HepG2 (cell line): ENCODE measurements at regions not wholly inside any gene's neighbourhood (a gene's known extent, or its start where the extent isn't known, plus 50 kb on each side); places are given as distances from the start of the nearest gene placed in this dataset.

Source experiments
- ATAC-seq: fragments of 200-7000 bp; cut with Tn5 transposase; 3 replicates; pipeline ENCODE4 v1.9.1; 2020; ENCODE audit warnings: mild to moderate bottlenecking, moderate library complexity
- BruUV-seq: library from RNA; stranded (reverse); fragments of 400-500 nt; replicated peaks from 2 replicates; lab custom pipeline; 2021; lab: Mats Ljungman, UMichigan
- CTCF ChIA-PET: fragments of 300-600 bp; formaldehyde crosslinking; extraction: SDS; loops from one replicate; lab custom pipeline; 2021; ENCODE audit warnings: low total read pairs, inconsistent platforms, low intra/inter-chr PET ratio; lab: Yijun Ruan, JAX
- POLR2A ChIA-PET: fragments of 350-600 bp; sonication (Branson Sonifier 250); formaldehyde crosslinking; loops from one replicate; lab custom pipeline; 2020; ENCODE audit warnings: antibody characterized with exemption, inconsistent platforms; lab: Yijun Ruan, JAX
- DNase-seq: peaks from one replicate; pipeline ENCODE4 v3.0.0-alpha.2; 2015; ENCODE audit warnings: low spot score
- FAIRE-seq: peaks from 3 replicates; lab custom pipeline; 2011; peaks lifted over from hg19 to GRCh38; lab: Jason Lieb, UNC
- H2AFZ ChIP-seq: one replicate; pipeline ENCODE4 v1.6.1; 2011; ENCODE audit warnings: low read length, inconsistent platforms
- H3K27ac ChIP-seq: fragments of 300-600 bp; 3 replicates; pipeline ENCODE4 v1.8.0; 2011; ENCODE audit warnings: mixed run types, mild to moderate bottlenecking, mixed read lengths, low read length, inconsistent platforms; ENCODE audit not compliant: insufficient read depth; ENCODE audit errors: extremely low read length
- H3K27me3 ChIP-seq, 2 experiments: fragments of 200-600 bp in 1 of 2; 2 replicates in 1 of 2; 3 replicates in 1 of 2; pipeline versions ENCODE4 v1.6.0 to v1.8.0; 2011; ENCODE audit warnings: low read length in 2 of 2, mild to moderate bottlenecking in 2 of 2, moderate library complexity in 2 of 2, inconsistent platforms in 1 of 2; ENCODE audit not compliant: insufficient read depth in 2 of 2, control insufficient read depth in 1 of 2
- H3K36me3 ChIP-seq, 2 experiments: fragments of 200-600 bp in 1 of 2; replicated peaks in 1 of 2; 2 replicates in 1 of 2; 3 replicates in 1 of 2; pipeline versions ENCODE4 v1.5.1 to v1.8.0; 2011; ENCODE audit warnings: low read length in 2 of 2, inconsistent platforms in 1 of 2; ENCODE audit not compliant: insufficient read depth in 2 of 2, control insufficient read depth in 1 of 2
- H3K4me1 ChIP-seq: 2 replicates; pipeline ENCODE4 v1.5.1; 2012; ENCODE audit warnings: low read length, inconsistent platforms; ENCODE audit not compliant: insufficient read depth
- H3K4me2 ChIP-seq: 2 replicates; pipeline ENCODE4 v1.6.0; 2011; ENCODE audit warnings: low read depth, low read length, inconsistent platforms
- H3K4me3 ChIP-seq, 3 experiments: fragments of 200-600 bp in 1 of 3; sonication (generic), shearing (Covaris generic) in 1 of 3; replicated peaks in 1 of 3; 2 replicates each; pipeline ENCODE4 v1.5.1; 2011 to 2016; ENCODE audit warnings: low read length in 3 of 3, inconsistent platforms in 2 of 3, low read depth in 2 of 3, mild to moderate bottlenecking in 2 of 3, control low read depth in 1 of 3, mixed read lengths in 1 of 3; ENCODE audit not compliant: insufficient read depth in 1 of 3
- H3K79me2 ChIP-seq: one replicate; pipeline ENCODE4 v1.6.1; 2011; ENCODE audit warnings: low read length, inconsistent platforms; ENCODE audit not compliant: insufficient read depth
- H3K9ac ChIP-seq: 2 replicates; pipeline ENCODE4 v1.6.0; 2011; ENCODE audit warnings: mild to moderate bottlenecking, low read depth, low read length, inconsistent platforms; ENCODE audit not compliant: insufficient read depth
- H3K9me3 ChIP-seq: 2 replicates; pipeline ENCODE4 v1.5.1; 2012; ENCODE audit warnings: mild to moderate bottlenecking, low read length
- H4K20me1 ChIP-seq: 2 replicates; pipeline ENCODE4 v1.6.0; 2011; ENCODE audit warnings: inconsistent platforms, mild to moderate bottlenecking, low read length, moderate library complexity; ENCODE audit not compliant: insufficient read depth
- FOXK1 ChIP-seq: sonication (generic); formaldehyde crosslinking; IDR thresholded peaks from 2 replicates; pipeline ENCODE4 v1.4.0; 2020; ENCODE audit warnings: low read depth, missing genetic modification reagents, borderline replicate concordance
- JDP2 ChIP-seq: sonication (generic); formaldehyde crosslinking; IDR thresholded peaks from 2 replicates; pipeline ENCODE4 v1.8.1; 2022; ENCODE audit warnings: missing genetic modification reagents, borderline replicate concordance
- KAT7 ChIP-seq: IDR thresholded peaks from 2 replicates; pipeline ENCODE4 v1.6.1; 2018; ENCODE audit warnings: borderline replicate concordance, missing compliant biosample characterization
- LRRFIP1 ChIP-seq: sonication (generic); formaldehyde crosslinking; conservative IDR thresholded peaks from 2 replicates; pipeline ENCODE4 v1.4.0; 2020; ENCODE audit warnings: missing genetic modification reagents
- MXD1 ChIP-seq: sonication (generic); formaldehyde crosslinking; IDR thresholded peaks from 2 replicates; pipeline ENCODE4 v1.4.0; 2020; ENCODE audit warnings: mild to moderate bottlenecking, missing genetic modification reagents
- MXI1 ChIP-seq: IDR thresholded peaks from 3 replicates; pipeline ENCODE4 v1.6.1; 2012; ENCODE audit warnings: low read depth, low read length, inconsistent platforms, borderline replicate concordance
- RFX3 ChIP-seq: IDR thresholded peaks from 2 replicates; pipeline ENCODE4 v1.6.1; 2016; ENCODE audit warnings: missing biosample characterization, missing genetic modification reagents
- SRSF4 ChIP-seq: fragments of 200-400 bp; formaldehyde crosslinking; IDR thresholded peaks from one replicate; pipeline ENCODE4 v1.6.1; 2018; ENCODE audit warnings: mild to moderate bottlenecking, low read depth, low read length, moderate library complexity; ENCODE audit not compliant: poor library complexity, severe bottlenecking
- ZNF326 ChIP-seq: sonication (generic); formaldehyde crosslinking; IDR thresholded peaks from 2 replicates; pipeline ENCODE4 v1.4.0; 2020; ENCODE audit warnings: missing genetic modification reagents, borderline replicate concordance
- ZNF432 ChIP-seq: sonication (generic); formaldehyde crosslinking; IDR thresholded peaks from 2 replicates; pipeline ENCODE4 v1.5.0; 2020; ENCODE audit warnings: missing genetic modification reagents, mild to moderate bottlenecking, borderline replicate concordance
- ZNF460 ChIP-seq: sonication (generic); formaldehyde crosslinking; IDR thresholded peaks from 2 replicates; pipeline ENCODE4 v1.5.1; 2020; ENCODE audit warnings: missing genetic modification reagents, mild to moderate bottlenecking, borderline replicate concordance
- ZNF775 ChIP-seq: sonication (generic); formaldehyde crosslinking; IDR thresholded peaks from 2 replicates; pipeline ENCODE4 v1.4.0; 2020; ENCODE audit warnings: missing genetic modification reagents, mild to moderate bottlenecking, moderate library complexity, borderline replicate concordance
- ZNF792 ChIP-seq: IDR thresholded peaks from 2 replicates; pipeline ENCODE4 v1.6.1; 2016
- ZSCAN31 ChIP-seq: sonication (generic); formaldehyde crosslinking; IDR thresholded peaks from 2 replicates; pipeline ENCODE4 v1.5.0; 2020; ENCODE audit warnings: low read depth, mild to moderate bottlenecking, missing genetic modification reagents
- WGBS: methylation state at CpG from one replicate; pipeline ENCODE4 v1.1.6; 2017; ENCODE audit warnings: low lambda C conversion rate; 5-methylcytosine and 5-hydroxymethylcytosine counted together
- in situ Hi-C: cut with HindIII; loops from 2 replicates; pipeline ENCODE4 v1.10.0; 2017; ENCODE audit warnings: low pct_unique_long_range_greater_than_20kb; ENCODE audit not compliant: extremely low pct_ligation_motif_present
- intact Hi-C: fragments of 100-400 bp; cut with micrococcal nuclease; formaldehyde crosslinking; loops from one replicate; pipeline ENCODE4 v1.10.0; 2022; ENCODE audit not compliant: unreplicated experiment
- TF ChIP-seq, protein P1 (sequence below): sonication (generic); formaldehyde crosslinking; IDR thresholded peaks from 2 replicates; pipeline ENCODE4; 2020; ENCODE audit warnings: missing genetic modification reagents, mild to moderate bottlenecking, borderline replicate concordance

- Histone ChIP-seq H3K27me3 (no peaks in the 10 kb centered on the region), H3K4me3 (no peak overlapping the region), H3K79me2 (no peaks in the 10 kb centered on the region), H3K27ac (no peak overlapping the region), H2AFZ (no peak overlapping the region), H3K4me2 (no peak overlapping the region), H3K4me1 (no peaks in the 10 kb centered on the region), H3K36me3 (no peaks in the 10 kb centered on the region), H3K9ac (no peak overlapping the region), H4K20me1 (no peaks in the 10 kb centered on the region), H3K9me3 (no peaks in the 10 kb centered on the region)
- FAIRE-seq (no peak), ATAC-seq (no peak), DNase-seq (no peak)
- TF ChIP-seq RFX3 (no peak), ZNF460 (no peak)
- WGBS, result 5% methylated on average over 2 of the region's 2 CpGs
- in situ Hi-C loops (no loop called here), intact Hi-C loops (no loop called here)
- no TSS peak for BruUV-seq
- POLR2A ChIA-PET, result no interaction called here
- CTCF ChIA-PET, result no interaction called here
These were observed 180.8 kb upstream of the CACNA2D1 start for GRCh38 chr7:82624337-82624736.

DNA sequence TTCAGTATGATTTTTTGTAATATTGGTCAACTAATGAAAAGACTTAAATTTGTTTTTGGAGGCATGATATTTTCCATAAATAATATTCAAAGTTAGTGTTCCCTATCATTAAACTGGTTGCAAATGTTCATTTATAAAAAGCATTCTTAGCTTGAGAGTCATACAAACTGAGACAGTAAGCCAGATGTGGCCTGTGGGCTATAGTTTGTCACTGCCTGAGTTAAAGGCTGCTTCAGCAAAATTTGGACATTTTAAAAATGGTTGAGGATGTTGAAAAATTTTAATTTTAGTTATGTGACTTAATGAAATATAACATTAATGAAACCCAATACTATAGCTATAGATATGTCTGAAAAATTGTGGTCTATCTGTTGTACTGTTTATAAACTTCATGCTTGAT, 180.2 kb upstream of the CACNA2D1 start:
- no peak overlapping the region for H3K4me3 ChIP-seq
- in situ Hi-C loops, result no loop called here
- DNase-seq, result no peak
- no peak overlapping the region for H3K27ac ChIP-seq
- no peak for ATAC-seq
- no peaks in the 10 kb centered on the region for H3K36me3 ChIP-seq
- H3K27me3 ChIP-seq, result no peaks in the 10 kb centered on the region
- no TSS peak for BruUV-seq
- intact Hi-C loops, result no loop called here
- ChIA-PET CTCF (no interaction called here), POLR2A (no interaction called here)
- no peaks in the 10 kb centered on the region for H3K4me1 ChIP-seq
- no peak overlapping the region for H3K4me2 ChIP-seq
- H3K9ac ChIP-seq, result no peak overlapping the region
- no peaks in the 10 kb centered on the region for H3K9me3 ChIP-seq
- no peak overlapping the region for H2AFZ ChIP-seq
- no peaks in the 10 kb centered on the region for H4K20me1 ChIP-seq
- no peaks in the 10 kb centered on the region for H3K79me2 ChIP-seq
- no peak for FAIRE-seq
- TF ChIP-seq ZNF326 (CRISPR knock-in tag), result no peak
- no peak for TF ChIP-seq ZNF775 (CRISPR knock-in tag)
- no peak for TF ChIP-seq LRRFIP1 (CRISPR knock-in tag)
- TF ChIP-seq JDP2 (CRISPR knock-in tag), result no peak
- no peak for TF ChIP-seq ZSCAN31 (CRISPR knock-in tag)
- TF ChIP-seq, protein P1, sequence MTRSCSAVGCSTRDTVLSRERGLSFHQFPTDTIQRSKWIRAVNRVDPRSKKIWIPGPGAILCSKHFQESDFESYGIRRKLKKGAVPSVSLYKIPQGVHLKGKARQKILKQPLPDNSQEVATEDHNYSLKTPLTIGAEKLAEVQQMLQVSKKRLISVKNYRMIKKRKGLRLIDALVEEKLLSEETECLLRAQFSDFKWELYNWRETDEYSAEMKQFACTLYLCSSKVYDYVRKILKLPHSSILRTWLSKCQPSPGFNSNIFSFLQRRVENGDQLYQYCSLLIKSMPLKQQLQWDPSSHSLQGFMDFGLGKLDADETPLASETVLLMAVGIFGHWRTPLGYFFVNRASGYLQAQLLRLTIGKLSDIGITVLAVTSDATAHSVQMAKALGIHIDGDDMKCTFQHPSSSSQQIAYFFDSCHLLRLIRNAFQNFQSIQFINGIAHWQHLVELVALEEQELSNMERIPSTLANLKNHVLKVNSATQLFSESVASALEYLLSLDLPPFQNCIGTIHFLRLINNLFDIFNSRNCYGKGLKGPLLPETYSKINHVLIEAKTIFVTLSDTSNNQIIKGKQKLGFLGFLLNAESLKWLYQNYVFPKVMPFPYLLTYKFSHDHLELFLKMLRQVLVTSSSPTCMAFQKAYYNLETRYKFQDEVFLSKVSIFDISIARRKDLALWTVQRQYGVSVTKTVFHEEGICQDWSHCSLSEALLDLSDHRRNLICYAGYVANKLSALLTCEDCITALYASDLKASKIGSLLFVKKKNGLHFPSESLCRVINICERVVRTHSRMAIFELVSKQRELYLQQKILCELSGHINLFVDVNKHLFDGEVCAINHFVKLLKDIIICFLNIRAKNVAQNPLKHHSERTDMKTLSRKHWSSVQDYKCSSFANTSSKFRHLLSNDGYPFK (CRISPR knock-in tag), result no peak
- no peak for TF ChIP-seq ZNF792 (CRISPR knock-in tag)
- TF ChIP-seq KAT7 (CRISPR knock-in tag), result no peak
- TF ChIP-seq MXD1 (CRISPR knock-in tag), result no peak
- no peak for TF ChIP-seq ZNF432 (CRISPR knock-in tag)
- no peak for TF ChIP-seq FOXK1 (CRISPR knock-in tag)
- TF ChIP-seq MXI1, result no peak
- no peak for TF ChIP-seq SRSF4
